Body of pancreas (tissue), 4 donors: ENCODE measurements at regions not wholly inside any gene's neighbourhood (a gene's known extent, or its start where the extent isn't known, plus 50 kb on each side); places are given as distances from the start of the nearest gene placed in this dataset.

Experiments used
- ATAC-seq: fragments of 150-250 bp; one replicate; pipeline ENCODE4 v1.9.1; 2016
- DNase-seq, 4 donors: peaks; one replicate each; pipeline ENCODE4 v3.0.0-alpha.2; 2019
- H3K27ac ChIP-seq, 4 donors: fragments of 200-600 bp; sonication (generic); 1 replicate in 3 of 4; 2 replicates in 1 of 4; pipeline versions ENCODE4 v1.5.1 to v1.6.1; 2016 to 2019; ENCODE audit warnings: mild to moderate bottlenecking in 1 of 4, mixed read lengths in 1 of 4, moderate library complexity in 1 of 4
- H3K27me3 ChIP-seq, 2 donors: fragments of 200-600 bp; sonication (generic); one replicate each; pipeline ENCODE4 v1.6.0; 2016; ENCODE audit warnings: mild to moderate bottlenecking in 1 of 2
- H3K36me3 ChIP-seq, 2 donors: fragments of 200-600 bp; sonication (generic); replicated peaks in 1 of 2; 2 replicates each; pipeline ENCODE4 v1.5.1; 2016; ENCODE audit warnings: low read depth in 2 of 2; ENCODE audit not compliant: insufficient read depth in 1 of 2
- H3K4me1 ChIP-seq: fragments of 200-600 bp; sonication (generic); one replicate; pipeline ENCODE4 v1.6.0; 2016
- H3K4me3 ChIP-seq, 2 donors: fragments of 200-600 bp; sonication (generic); 1 replicate in 1 of 2; 2 replicates in 1 of 2; pipeline ENCODE4 v1.5.1; 2016 to 2019
- H3K9me3 ChIP-seq, 3 donors: fragments of 200-600 bp; sonication (generic); 1 replicate in 2 of 3; 2 replicates in 1 of 3; pipeline ENCODE4 v1.5.1; 2016
- POLR2A ChIP-seq, 3 donors: fragments of 450-650 bp; IDR thresholded peaks; one replicate each; pipeline ENCODE4 v1.6.1; 2016; ENCODE audit warnings: antibody characterized with exemption in 3 of 3, mild to moderate bottlenecking in 2 of 3
- WGBS, 2 donors: methylation state at CpG; one replicate each; pipeline ENCODE4 v1.1.5; 2017; 5-methylcytosine and 5-hydroxymethylcytosine counted together
- intact Hi-C: fragments of 100-400 bp; cut with DNase I; formaldehyde crosslinking; loops from one replicate; pipeline ENCODE4 v1.15.1; 2023
- TF ChIP-seq, protein P1 (sequence below), 7 experiments: fragments of 450-650 bp in 4 of 7; fragments of 200-600 bp in 3 of 7; sonication (generic) in 3 of 7; IDR thresholded peaks; one replicate each; pipeline ENCODE4 v1.5.1; 2016 to 2019; ENCODE audit warnings: antibody characterized with exemption in 7 of 7

DNA sequence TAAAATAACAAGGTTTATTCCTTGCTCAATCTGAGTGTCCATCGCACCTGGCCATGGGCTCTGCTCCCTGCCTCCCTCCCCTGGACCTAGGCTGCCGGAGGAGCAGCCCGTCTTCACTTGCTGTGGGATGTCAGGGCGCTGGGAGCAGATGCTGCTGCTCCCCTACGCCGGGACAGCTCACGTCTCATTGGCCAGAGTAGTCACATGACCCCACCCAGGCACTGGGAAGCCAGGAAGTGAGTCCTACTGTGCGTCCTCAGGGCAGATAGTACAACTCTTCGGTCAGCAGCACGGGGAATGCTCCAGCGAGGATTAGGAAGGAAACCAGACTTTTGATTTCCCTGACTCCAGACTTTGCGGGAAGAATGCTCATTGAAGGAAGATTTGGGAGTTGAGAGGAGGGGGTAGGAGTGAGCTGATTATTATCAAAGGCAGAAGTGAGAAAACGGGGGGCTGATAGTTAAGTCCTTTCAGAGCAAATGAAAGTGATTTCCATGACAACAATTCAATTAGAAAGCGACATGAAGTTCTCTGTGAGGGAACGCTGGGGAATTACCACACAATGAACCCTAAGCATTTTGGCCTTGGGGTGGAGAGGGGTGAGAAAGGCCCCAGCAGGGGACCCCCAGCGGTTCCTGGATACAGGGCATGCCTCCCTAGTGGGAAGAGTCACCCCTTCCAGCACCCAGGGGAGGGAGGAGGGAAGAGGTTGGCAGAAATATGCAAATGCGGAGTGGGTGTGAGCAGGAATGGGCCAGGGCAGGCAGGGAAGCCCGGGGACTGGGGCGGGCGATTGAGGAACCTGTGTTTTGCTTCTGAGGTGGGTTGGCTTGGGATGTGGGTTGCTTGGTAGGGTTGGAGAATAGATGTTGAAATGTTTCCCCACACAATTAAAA is 215.5 kb downstream of the AACS start:
- H3K4me3 ChIP-seq = no peak overlapping the region
- no peaks in the 10 kb centered on the region for H3K4me1 ChIP-seq
- 10 to 11% methylated on average over 20 of the region's 20 CpGs for WGBS, 2 donors
- no peaks in the 10 kb centered on the region for H3K9me3 ChIP-seq
- no peaks in the 10 kb centered on the region for H3K36me3 ChIP-seq
- DNase-seq (no peak), ATAC-seq (no peak)
- no peak for TF ChIP-seq POLR2A (IDR thresholded peaks at IDR 0.05)
- TF ChIP-seq, protein P1, sequence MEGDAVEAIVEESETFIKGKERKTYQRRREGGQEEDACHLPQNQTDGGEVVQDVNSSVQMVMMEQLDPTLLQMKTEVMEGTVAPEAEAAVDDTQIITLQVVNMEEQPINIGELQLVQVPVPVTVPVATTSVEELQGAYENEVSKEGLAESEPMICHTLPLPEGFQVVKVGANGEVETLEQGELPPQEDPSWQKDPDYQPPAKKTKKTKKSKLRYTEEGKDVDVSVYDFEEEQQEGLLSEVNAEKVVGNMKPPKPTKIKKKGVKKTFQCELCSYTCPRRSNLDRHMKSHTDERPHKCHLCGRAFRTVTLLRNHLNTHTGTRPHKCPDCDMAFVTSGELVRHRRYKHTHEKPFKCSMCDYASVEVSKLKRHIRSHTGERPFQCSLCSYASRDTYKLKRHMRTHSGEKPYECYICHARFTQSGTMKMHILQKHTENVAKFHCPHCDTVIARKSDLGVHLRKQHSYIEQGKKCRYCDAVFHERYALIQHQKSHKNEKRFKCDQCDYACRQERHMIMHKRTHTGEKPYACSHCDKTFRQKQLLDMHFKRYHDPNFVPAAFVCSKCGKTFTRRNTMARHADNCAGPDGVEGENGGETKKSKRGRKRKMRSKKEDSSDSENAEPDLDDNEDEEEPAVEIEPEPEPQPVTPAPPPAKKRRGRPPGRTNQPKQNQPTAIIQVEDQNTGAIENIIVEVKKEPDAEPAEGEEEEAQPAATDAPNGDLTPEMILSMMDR (IDR thresholded peaks at IDR 0.05) = no peak
- no peak overlapping the region for H3K27ac ChIP-seq
- H3K27me3 ChIP-seq = no peaks in the 10 kb centered on the region
- intact Hi-C loops = no loop called here

DNA sequence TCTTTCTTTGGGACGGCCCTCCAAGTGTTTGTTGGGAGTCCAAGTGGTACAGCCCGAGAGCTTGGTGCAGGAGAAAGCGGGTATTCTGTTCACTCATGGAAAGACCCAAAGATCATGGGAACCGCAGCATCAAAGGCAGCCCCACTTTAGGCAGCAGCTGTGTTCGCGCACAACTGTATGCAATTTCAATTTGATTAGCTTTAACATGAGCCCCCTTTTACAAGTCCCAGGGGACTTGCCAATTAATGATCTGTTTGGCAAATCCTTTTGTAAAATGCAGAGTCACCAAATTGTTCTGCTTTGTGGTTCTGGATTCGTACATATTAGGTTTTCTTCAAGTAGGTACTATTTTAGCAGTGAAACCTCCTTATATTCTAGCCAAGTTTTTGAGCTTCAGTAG is 217.7 kb downstream of the AACS start:
- no peaks in the 10 kb centered on the region for H3K36me3 ChIP-seq
- H3K4me3 ChIP-seq = no peak overlapping the region
- intact Hi-C loops = no loop called here
- no peaks in the 10 kb centered on the region for H3K9me3 ChIP-seq
- H3K27me3 ChIP-seq = no peaks in the 10 kb centered on the region
- TF ChIP-seq, protein P1 (IDR thresholded peaks at IDR 0.05) = no peak
- TF ChIP-seq POLR2A (IDR thresholded peaks at IDR 0.05) = no peak
- no peak for DNase-seq
- no peak for ATAC-seq
- no peak overlapping the region for H3K27ac ChIP-seq
- no peaks in the 10 kb centered on the region for H3K4me1 ChIP-seq
- 68 to 70% methylated on average over 7 of the region's 7 CpGs for WGBS, 2 donors

DNA sequence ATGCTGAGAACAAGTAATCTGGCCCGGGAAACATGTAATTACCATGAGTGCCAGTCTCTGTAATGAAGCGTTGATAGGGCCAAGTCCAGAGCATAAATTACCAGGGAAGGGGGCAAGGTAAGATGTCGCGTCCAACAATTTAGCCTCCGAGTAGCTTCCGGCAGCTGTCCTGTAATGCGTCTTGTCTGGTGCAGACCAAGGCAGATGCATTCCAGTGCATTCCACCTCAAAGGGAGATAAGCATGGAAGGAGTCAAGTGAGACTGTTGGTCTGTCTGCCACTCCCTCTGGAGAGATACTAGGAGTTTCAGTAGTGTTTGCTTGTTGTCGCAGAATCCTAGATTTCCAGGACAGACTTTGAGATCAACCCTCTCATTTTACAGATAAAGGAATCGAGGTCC is 218.3 kb downstream of the AACS start:
- Histone ChIP-seq H3K9me3 (no peaks in the 10 kb centered on the region), H3K27me3 (no peaks in the 10 kb centered on the region), H3K27ac (no peak overlapping the region), H3K4me3 (no peak overlapping the region), H3K4me1 (no peaks in the 10 kb centered on the region), H3K36me3 (no peaks in the 10 kb centered on the region)
- DNase-seq = no peak
- WGBS, 2 donors = 53 to 69% methylated on average over 9 of the region's 9 CpGs
- intact Hi-C loops = no loop called here
- no peak for ATAC-seq
- TF ChIP-seq, protein P1 (IDR thresholded peaks at IDR 0.05) = no peak
- TF ChIP-seq POLR2A (IDR thresholded peaks at IDR 0.05) = no peak

DNA sequence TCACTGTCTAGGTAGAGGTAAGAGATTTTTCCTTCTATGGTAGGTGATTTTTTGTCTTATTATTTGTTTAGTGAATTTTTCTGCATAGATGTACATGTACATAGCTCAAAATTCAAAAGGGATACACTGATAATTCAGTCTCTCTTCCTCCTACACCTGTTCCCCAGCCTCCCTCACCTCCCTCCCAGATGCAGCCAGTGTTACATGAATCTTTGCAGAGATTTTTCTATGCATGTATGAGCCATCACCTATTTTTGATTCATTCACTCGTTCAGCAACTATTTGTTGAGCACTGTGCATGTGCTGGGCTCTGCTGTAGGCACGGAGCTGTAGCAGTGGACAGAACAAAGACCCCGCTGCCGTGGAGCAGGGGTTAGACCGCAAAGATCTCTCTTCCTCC is 218.9 kb downstream of the AACS start:
- DNase-seq (no peak), ATAC-seq (no peak)
- TF ChIP-seq, protein P1 (IDR thresholded peaks at IDR 0.05) = no peak
- TF ChIP-seq POLR2A (IDR thresholded peaks at IDR 0.05) = no peak
- WGBS, 2 donors = 59 to 70% methylated on average over 5 of the region's 5 CpGs
- Histone ChIP-seq H3K9me3 (no peaks in the 10 kb centered on the region), H3K4me3 (no peak overlapping the region), H3K27me3 (no peaks in the 10 kb centered on the region), H3K27ac (no peak overlapping the region), H3K4me1 (no peaks in the 10 kb centered on the region), H3K36me3 (no peaks in the 10 kb centered on the region)
- intact Hi-C loops = no loop called here
